ENCODE measurements at regions not wholly inside any gene's neighbourhood (a gene's known extent, or its start where the extent isn't known, plus 50 kb on each side); places are given as distances from the start of the nearest gene placed in this dataset.

GRCh38 chr13:22086597-22087330 is 415.9 kb downstream of the FGF9 start:
- TF ChIP-seq REST (IDR thresholded peaks at IDR 0.05; ENCODE audit: insufficient read depth in 1 of 2, low read depth in 2 of 2, low read length in 2 of 2) (no peak), SIN3A (IDR thresholded peaks at IDR 0.05; ENCODE audit: borderline replicate concordance, insufficient read depth, low read length) (no peak)
